Mesothelial cell of epicardium (in vitro differentiated cells): ENCODE measurements at regions not wholly inside any gene's neighbourhood (a gene's known extent, or its start where the extent isn't known, plus 50 kb on each side); places are given as distances from the start of the nearest gene placed in this dataset.

Experiments used
- DNase-seq, 2 experiments: peaks; one replicate each; pipeline ENCODE4 v3.0.0; 2021; ENCODE audit warnings: low spot score in 2 of 2; ENCODE audit not compliant: unreplicated experiment in 2 of 2
- H3K27ac Mint-ChIP-seq: 2 replicates; pipeline ENCODE4 v1.8.0; 2021; ENCODE audit warnings: mixed read lengths
- H3K27me3 Mint-ChIP-seq: 2 replicates; pipeline ENCODE4 v1.8.0; 2021; ENCODE audit warnings: low read depth, mixed read lengths
- H3K36me3 Mint-ChIP-seq: 2 replicates; pipeline ENCODE4 v1.8.0; 2021; ENCODE audit warnings: mixed read lengths
- H3K4me1 Mint-ChIP-seq: 2 replicates; pipeline ENCODE4 v1.8.0; 2021; ENCODE audit warnings: mixed read lengths
- H3K4me3 Mint-ChIP-seq: 2 replicates; pipeline ENCODE4 v1.8.0; 2021; ENCODE audit warnings: mild to moderate bottlenecking, moderate library complexity, mixed read lengths
- H3K9me3 Mint-ChIP-seq: 2 replicates; pipeline ENCODE4 v1.8.0; 2021; ENCODE audit warnings: mixed read lengths
- TF ChIP-seq, protein P1 (sequence below): fragments of 200-600 bp; sonication (generic); IDR thresholded peaks from one replicate; pipeline ENCODE4 v1.5.0; 2021; ENCODE audit warnings: antibody characterized with exemption; ENCODE audit not compliant: unreplicated experiment

DNA sequence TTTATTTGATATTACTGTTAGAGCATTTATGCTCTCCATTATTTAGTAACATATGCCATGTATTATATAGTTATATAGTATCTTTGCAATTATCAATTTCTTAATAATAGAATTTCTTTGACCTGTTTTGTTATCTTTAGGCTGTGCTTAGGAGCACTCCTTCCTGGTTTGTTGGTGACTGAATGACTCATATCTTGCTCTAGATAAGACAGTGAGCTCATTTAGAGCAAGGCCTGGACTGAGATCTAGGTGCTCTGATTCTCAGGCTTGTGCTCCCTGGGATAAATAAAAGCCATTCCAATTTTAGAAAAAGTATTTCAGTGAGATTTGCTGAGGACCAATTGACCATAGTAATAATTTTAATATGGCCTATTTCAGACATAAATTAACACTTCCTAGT lies 951.2 kb downstream of the FLRT2 start:
- H3K4me3 Mint-ChIP-seq, result no peak overlapping the region
- no peaks in the 10 kb centered on the region for H3K36me3 Mint-ChIP-seq
- H3K4me1 Mint-ChIP-seq, result peaks cover 9% of the 10 kb centered on the region
- no peak overlapping the region for H3K27ac Mint-ChIP-seq
- H3K27me3 Mint-ChIP-seq, result no peaks in the 10 kb centered on the region
- DNase-seq, result no peak
- TF ChIP-seq, protein P1, sequence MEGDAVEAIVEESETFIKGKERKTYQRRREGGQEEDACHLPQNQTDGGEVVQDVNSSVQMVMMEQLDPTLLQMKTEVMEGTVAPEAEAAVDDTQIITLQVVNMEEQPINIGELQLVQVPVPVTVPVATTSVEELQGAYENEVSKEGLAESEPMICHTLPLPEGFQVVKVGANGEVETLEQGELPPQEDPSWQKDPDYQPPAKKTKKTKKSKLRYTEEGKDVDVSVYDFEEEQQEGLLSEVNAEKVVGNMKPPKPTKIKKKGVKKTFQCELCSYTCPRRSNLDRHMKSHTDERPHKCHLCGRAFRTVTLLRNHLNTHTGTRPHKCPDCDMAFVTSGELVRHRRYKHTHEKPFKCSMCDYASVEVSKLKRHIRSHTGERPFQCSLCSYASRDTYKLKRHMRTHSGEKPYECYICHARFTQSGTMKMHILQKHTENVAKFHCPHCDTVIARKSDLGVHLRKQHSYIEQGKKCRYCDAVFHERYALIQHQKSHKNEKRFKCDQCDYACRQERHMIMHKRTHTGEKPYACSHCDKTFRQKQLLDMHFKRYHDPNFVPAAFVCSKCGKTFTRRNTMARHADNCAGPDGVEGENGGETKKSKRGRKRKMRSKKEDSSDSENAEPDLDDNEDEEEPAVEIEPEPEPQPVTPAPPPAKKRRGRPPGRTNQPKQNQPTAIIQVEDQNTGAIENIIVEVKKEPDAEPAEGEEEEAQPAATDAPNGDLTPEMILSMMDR, result no peak
- no peaks in the 10 kb centered on the region for H3K9me3 Mint-ChIP-seq

DNA sequence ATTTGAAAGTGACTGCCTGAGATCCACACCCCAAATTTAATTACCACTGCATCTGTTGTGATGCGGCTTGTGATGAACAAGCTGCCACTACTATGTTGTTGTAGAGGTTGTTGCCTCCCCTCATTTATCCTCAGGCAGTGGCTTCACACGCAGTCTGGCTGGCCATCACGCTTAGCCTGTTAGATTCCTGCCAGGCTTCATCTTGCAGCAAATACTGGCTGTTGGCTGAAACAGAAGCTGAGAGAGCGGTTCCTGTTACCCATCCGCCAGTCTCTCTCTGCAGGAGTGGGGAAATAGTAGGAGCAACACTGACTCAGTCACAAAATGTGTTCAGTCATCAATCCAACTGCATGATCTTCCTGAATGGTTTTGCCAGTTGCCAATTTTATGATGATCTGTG lies 934.4 kb downstream of the FLRT2 start:
- Mint-ChIP-seq H3K27me3 (no peaks in the 10 kb centered on the region), H3K36me3 (peaks cover 8% of the 10 kb centered on the region), H3K4me1 (peaks cover 39% of the 10 kb centered on the region), H3K9me3 (peaks cover 25% of the 10 kb centered on the region), H3K27ac (peak overlapping the region; percentile 66), H3K4me3 (no peak overlapping the region)
- no peak for DNase-seq
- TF ChIP-seq, protein P1, result no peak

DNA sequence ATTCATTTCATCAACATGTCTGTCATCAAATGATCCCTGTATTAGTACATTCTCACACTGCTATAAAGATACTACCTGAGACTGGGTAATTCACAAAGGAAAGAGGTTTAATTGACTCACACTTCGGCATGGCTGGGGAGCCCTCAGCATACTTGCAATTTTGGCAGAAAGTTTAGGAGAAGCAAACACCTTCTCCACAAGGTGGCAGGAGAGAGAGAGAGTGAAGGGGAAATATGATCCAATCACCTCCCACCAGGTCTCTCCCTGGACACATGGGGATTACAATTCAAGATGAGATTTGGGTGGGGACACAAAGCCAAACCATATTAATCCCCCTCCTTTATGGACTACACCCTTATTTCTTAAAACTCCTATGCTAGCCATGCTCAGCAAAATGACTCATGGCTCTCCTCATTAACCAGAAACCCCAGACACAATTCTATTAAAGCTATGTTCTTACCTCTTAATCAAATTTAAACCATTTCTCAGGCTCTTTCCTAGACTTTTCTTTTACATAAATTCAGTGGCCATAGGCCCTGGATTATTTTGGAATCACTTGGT lies 932.3 kb downstream of the FLRT2 start:
- no peaks in the 10 kb centered on the region for H3K27me3 Mint-ChIP-seq
- peaks cover 8% of the 10 kb centered on the region for H3K36me3 Mint-ChIP-seq
- H3K4me3 Mint-ChIP-seq, result no peak overlapping the region
- TF ChIP-seq, protein P1, result no peak
- H3K4me1 Mint-ChIP-seq, result peaks cover 46% of the 10 kb centered on the region
- H3K27ac Mint-ChIP-seq, result no peak overlapping the region
- peaks cover 25% of the 10 kb centered on the region for H3K9me3 Mint-ChIP-seq
- no peak for DNase-seq

DNA sequence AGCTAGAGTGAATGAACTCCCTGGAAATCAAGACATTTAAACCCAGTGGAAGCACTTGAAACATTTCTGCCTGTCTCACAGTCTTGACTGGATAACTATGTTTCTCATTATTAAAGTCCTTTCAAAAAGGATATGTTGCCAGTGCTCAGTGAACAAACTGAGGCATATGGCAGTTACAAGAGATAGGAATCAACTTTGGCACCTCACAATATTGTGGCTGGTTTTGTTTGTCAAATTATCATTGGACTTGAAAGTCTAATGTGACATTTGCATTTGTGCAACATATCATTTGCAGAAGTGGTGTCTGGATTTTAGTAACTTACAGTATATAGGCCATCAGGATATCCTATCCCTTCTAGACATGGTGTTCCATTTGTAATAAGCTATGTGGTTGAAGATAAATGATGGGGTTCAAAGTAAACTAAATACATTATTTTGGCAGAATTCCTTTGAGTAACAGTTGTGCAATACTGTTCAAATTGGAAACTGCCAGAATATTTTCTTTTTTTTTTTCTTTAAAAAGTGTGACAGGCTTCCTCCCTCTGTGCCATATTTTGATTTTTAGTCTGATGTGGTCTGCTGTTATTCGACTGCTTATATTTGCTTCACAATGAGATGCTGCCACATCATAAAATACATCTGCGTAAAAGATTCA lies 927.7 kb downstream of the FLRT2 start:
- Mint-ChIP-seq H3K4me3 (no peak overlapping the region), H3K4me1 (peaks cover 20% of the 10 kb centered on the region), H3K27ac (no peak overlapping the region), H3K27me3 (no peaks in the 10 kb centered on the region), H3K36me3 (peaks cover 8% of the 10 kb centered on the region), H3K9me3 (peaks cover 27% of the 10 kb centered on the region)
- no peak for DNase-seq
- TF ChIP-seq, protein P1, result no peak

DNA sequence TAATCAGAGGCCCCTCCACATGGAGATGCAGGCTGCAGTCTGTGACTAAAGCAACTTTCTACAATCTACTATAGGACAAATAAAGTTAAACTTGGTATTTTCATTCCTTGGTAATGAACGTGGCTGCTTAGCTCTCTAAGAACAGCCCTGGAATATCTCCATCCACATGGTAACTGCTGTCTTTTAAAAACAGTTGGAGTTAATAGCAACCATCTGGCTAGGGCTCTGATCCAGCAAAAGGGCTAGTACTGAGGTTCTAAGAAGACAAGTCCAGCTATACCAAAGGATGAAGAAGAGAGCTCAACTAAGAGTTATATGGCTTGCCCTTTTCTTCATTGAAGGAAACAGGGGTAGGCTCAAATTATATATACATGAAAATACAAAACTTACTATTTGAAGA lies 920.1 kb downstream of the FLRT2 start:
- H3K9me3 Mint-ChIP-seq, result peaks cover 5% of the 10 kb centered on the region
- DNase-seq, result no peak
- H3K4me1 Mint-ChIP-seq, result peaks cover 38% of the 10 kb centered on the region
- no peak overlapping the region for H3K27ac Mint-ChIP-seq
- TF ChIP-seq, protein P1, result no peak
- no peak overlapping the region for H3K4me3 Mint-ChIP-seq
- no peaks in the 10 kb centered on the region for H3K27me3 Mint-ChIP-seq
- no peaks in the 10 kb centered on the region for H3K36me3 Mint-ChIP-seq
